ENCODE measurements at regions not wholly inside any gene's neighbourhood (a gene's known extent, or its start where the extent isn't known, plus 50 kb on each side); places are given as distances from the start of the nearest gene placed in this dataset.

DNA sequence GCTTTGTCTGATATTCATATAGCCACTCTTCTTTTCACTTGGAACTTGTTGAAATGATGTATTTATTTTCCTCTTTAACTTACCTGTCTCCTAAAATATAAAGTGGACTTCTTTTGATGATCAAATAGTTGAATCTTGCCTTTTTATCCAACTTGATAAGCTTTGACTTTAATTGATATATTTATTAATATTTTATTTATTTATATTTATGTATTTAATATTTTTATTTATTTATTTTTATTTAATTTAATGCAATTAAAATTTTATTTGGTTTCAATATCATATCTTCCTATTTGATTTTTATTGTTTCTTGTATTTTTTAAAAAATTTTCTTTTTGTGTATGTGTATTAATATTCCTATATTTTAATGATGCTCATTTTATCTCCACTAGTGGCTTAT is 555.1 kb upstream of the EPHA6 start:
- Histone ChIP-seq H3K27me3 (ENCODE audit: control insufficient read depth in 4 of 4, insufficient read depth in 4 of 4, low read length in 3 of 4) (no peaks in the 10 kb centered on the region), H3K4me3 (ENCODE audit: low read depth in 1 of 3, low read length in 3 of 3) (no peak overlapping the region), H3K27ac (ENCODE audit: low read depth in 1 of 2, low read length in 2 of 2) (no peak overlapping the region), H3K36me3 (ENCODE audit: control insufficient read depth in 4 of 4, insufficient read depth in 3 of 4, low read depth in 1 of 4, low read length in 3 of 4) (no peaks in the 10 kb centered on the region), H3K9ac (ENCODE audit: low read depth in 1 of 2, low read length in 2 of 2) (no peak overlapping the region), H3K4me1 (ENCODE audit: control insufficient read depth in 4 of 4, insufficient read depth in 4 of 4, low read length in 3 of 4) (no peaks in the 10 kb centered on the region), H3K9me3 (ENCODE audit: control insufficient read depth in 4 of 4, low read length in 3 of 4) (no peaks in the 10 kb centered on the region)
- TF ChIP-seq NR2F2 (IDR thresholded peaks at IDR 0.05) (no peak), GABPA (IDR thresholded peaks at IDR 0.05 in 1 of 2, conservative IDR thresholded peaks at IDR 0.05 in 1 of 2) (no peak), JUND (IDR thresholded peaks at IDR 0.05) (no peak), FOXA1 (IDR thresholded peaks at IDR 0.05) (no peak), RXRA (IDR thresholded peaks at IDR 0.05) (no peak), FOXA2 (IDR thresholded peaks at IDR 0.05) (no peak), RAD21 (IDR thresholded peaks at IDR 0.05) (no peak), YY1 (IDR thresholded peaks at IDR 0.05) (no peak), HNF4G (IDR thresholded peaks at IDR 0.05) (no peak), EGR1 (IDR thresholded peaks at IDR 0.05; ENCODE audit: low read depth in 2 of 2) (no peak), ATF3 (IDR thresholded peaks at IDR 0.05) (no peak), SP1 (IDR thresholded peaks at IDR 0.05) (no peak), TAF1 (conservative IDR thresholded peaks at IDR 0.05) (no peak)
- TF ChIP-seq, protein P1, sequence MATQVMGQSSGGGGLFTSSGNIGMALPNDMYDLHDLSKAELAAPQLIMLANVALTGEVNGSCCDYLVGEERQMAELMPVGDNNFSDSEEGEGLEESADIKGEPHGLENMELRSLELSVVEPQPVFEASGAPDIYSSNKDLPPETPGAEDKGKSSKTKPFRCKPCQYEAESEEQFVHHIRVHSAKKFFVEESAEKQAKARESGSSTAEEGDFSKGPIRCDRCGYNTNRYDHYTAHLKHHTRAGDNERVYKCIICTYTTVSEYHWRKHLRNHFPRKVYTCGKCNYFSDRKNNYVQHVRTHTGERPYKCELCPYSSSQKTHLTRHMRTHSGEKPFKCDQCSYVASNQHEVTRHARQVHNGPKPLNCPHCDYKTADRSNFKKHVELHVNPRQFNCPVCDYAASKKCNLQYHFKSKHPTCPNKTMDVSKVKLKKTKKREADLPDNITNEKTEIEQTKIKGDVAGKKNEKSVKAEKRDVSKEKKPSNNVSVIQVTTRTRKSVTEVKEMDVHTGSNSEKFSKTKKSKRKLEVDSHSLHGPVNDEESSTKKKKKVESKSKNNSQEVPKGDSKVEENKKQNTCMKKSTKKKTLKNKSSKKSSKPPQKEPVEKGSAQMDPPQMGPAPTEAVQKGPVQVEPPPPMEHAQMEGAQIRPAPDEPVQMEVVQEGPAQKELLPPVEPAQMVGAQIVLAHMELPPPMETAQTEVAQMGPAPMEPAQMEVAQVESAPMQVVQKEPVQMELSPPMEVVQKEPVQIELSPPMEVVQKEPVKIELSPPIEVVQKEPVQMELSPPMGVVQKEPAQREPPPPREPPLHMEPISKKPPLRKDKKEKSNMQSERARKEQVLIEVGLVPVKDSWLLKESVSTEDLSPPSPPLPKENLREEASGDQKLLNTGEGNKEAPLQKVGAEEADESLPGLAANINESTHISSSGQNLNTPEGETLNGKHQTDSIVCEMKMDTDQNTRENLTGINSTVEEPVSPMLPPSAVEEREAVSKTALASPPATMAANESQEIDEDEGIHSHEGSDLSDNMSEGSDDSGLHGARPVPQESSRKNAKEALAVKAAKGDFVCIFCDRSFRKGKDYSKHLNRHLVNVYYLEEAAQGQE (IDR thresholded peaks at IDR 0.05), result no peak
- TF ChIP-seq, protein P2, sequence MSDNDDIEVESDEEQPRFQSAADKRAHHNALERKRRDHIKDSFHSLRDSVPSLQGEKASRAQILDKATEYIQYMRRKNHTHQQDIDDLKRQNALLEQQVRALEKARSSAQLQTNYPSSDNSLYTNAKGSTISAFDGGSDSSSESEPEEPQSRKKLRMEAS (IDR thresholded peaks at IDR 0.05), result no peak
- TF ChIP-seq, protein P3, sequence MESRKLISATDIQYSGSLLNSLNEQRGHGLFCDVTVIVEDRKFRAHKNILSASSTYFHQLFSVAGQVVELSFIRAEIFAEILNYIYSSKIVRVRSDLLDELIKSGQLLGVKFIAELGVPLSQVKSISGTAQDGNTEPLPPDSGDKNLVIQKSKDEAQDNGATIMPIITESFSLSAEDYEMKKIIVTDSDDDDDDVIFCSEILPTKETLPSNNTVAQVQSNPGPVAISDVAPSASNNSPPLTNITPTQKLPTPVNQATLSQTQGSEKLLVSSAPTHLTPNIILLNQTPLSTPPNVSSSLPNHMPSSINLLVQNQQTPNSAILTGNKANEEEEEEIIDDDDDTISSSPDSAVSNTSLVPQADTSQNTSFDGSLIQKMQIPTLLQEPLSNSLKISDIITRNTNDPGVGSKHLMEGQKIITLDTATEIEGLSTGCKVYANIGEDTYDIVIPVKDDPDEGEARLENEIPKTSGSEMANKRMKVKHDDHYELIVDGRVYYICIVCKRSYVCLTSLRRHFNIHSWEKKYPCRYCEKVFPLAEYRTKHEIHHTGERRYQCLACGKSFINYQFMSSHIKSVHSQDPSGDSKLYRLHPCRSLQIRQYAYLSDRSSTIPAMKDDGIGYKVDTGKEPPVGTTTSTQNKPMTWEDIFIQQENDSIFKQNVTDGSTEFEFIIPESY (IDR thresholded peaks at IDR 0.05), result no peak
- no peak for DNase-seq (ENCODE audit: low spot score)

GRCh38 chr3:96264701-96265100 is 549.7 kb upstream of the EPHA6 start:
- 87% methylated on average over 2 of the region's 2 CpGs for WGBS
- H3K9me3 ChIP-seq (ENCODE audit: control insufficient read depth in 4 of 4, low read length in 3 of 4), result no peaks in the 10 kb centered on the region
- no peak overlapping the region for H3K27ac ChIP-seq (ENCODE audit: low read depth in 1 of 2, low read length in 2 of 2)
- no peaks in the 10 kb centered on the region for H3K27me3 ChIP-seq (ENCODE audit: control insufficient read depth in 4 of 4, insufficient read depth in 4 of 4, low read length in 3 of 4)
- no peak overlapping the region for H3K9ac ChIP-seq (ENCODE audit: low read depth in 1 of 2, low read length in 2 of 2)
- no peaks in the 10 kb centered on the region for H3K36me3 ChIP-seq (ENCODE audit: control insufficient read depth in 4 of 4, insufficient read depth in 3 of 4, low read depth in 1 of 4, low read length in 3 of 4)
- H3K4me3 ChIP-seq (ENCODE audit: low read depth in 1 of 3, low read length in 3 of 3), result no peak overlapping the region
- no peak for TF ChIP-seq GABPA (IDR thresholded peaks at IDR 0.05 in 1 of 2, conservative IDR thresholded peaks at IDR 0.05 in 1 of 2)
- TF ChIP-seq YY1 (IDR thresholded peaks at IDR 0.05), result no peak
- TF ChIP-seq FOXA2 (IDR thresholded peaks at IDR 0.05), result no peak
- no peak for TF ChIP-seq HNF4A (conservative IDR thresholded peaks at IDR 0.05)
- TF ChIP-seq JUND (IDR thresholded peaks at IDR 0.05), result no peak
- TF ChIP-seq HNF4G (IDR thresholded peaks at IDR 0.05), result no peak
- TF ChIP-seq, protein P2 (IDR thresholded peaks at IDR 0.05), result no peak
- no peak for TF ChIP-seq TAF1 (conservative IDR thresholded peaks at IDR 0.05)
- TF ChIP-seq, protein P1 (IDR thresholded peaks at IDR 0.05), result no peak
- DNase-seq (ENCODE audit: low spot score), result no peak
- no peaks in the 10 kb centered on the region for H3K4me1 ChIP-seq (ENCODE audit: control insufficient read depth in 4 of 4, insufficient read depth in 4 of 4, low read length in 3 of 4)
